ENCODE measurements at regions not wholly inside any gene's neighbourhood (a gene's known extent, or its start where the extent isn't known, plus 50 kb on each side); places are given as distances from the start of the nearest gene placed in this dataset.

- TF ChIP-seq ASH2L (IDR thresholded peaks at IDR 0.05; ENCODE audit: insufficient read length, low read depth, low read length) (no peak), HNF1A (IDR thresholded peaks at IDR 0.05; ENCODE audit: low read depth) (no peak), HNF1A (CRISPR knock-in tag; IDR thresholded peaks at IDR 0.05; ENCODE audit: borderline replicate concordance) (no peak), UBTF (CRISPR knock-in tag; IDR thresholded peaks at IDR 0.05) (no peak), HCFC1 (IDR thresholded peaks at IDR 0.05; ENCODE audit: low read depth, low read length) (no peak), TEF (CRISPR knock-in tag; IDR thresholded peaks at IDR 0.05) (no peak), RFX3 (CRISPR knock-in tag; IDR thresholded peaks at IDR 0.05) (no peak)
Measured at GRCh38 chr15:38883987-38884386, 319.4 kb upstream of the RASGRP1 start (continued).
